Stimulated activated memory B cell treated with anti-CD40 and anti-IgM and Interleukin-4, amounts not matched to agents 10 μg/mL and 1 μg/mL and 100 μg/mL, for 72 hours (primary cell): ENCODE measurements at regions not wholly inside any gene's neighbourhood (a gene's known extent, or its start where the extent isn't known, plus 50 kb on each side); places are given as distances from the start of the nearest gene placed in this dataset.

ENCODE experiments used
- ATAC-seq: fragments of 150-1000 bp; cut with Tn5 transposase; 2 replicates; pipeline ENCODE4 v1.10.0; 2021
- H3K27ac Mint-ChIP-seq: one replicate; pipeline ENCODE4 v1.8.0; 2022; ENCODE audit warnings: mild to moderate bottlenecking, mixed read lengths
- H3K27me3 Mint-ChIP-seq: one replicate; pipeline ENCODE4 v1.8.0; 2022; ENCODE audit warnings: mixed read lengths
- H3K36me3 Mint-ChIP-seq: one replicate; pipeline ENCODE4 v1.8.0; 2022; ENCODE audit warnings: mixed read lengths
- H3K4me1 Mint-ChIP-seq: one replicate; pipeline ENCODE4 v1.8.0; 2022; ENCODE audit warnings: mixed read lengths
- H3K4me3 Mint-ChIP-seq: one replicate; pipeline ENCODE4 v1.8.0; 2022; ENCODE audit warnings: mild to moderate bottlenecking, moderate library complexity, mixed read lengths
- H3K9me3 Mint-ChIP-seq: one replicate; pipeline ENCODE4 v1.8.0; 2022; ENCODE audit warnings: mixed read lengths

GRCh38 chr4:8796096-8796495 lies 75.5 kb downstream of the HMX1 start:
- H3K9me3 Mint-ChIP-seq: no peaks in the 10 kb centered on the region
- no peak overlapping the region for H3K4me3 Mint-ChIP-seq
- ATAC-seq: no peak
- no peaks in the 10 kb centered on the region for H3K27me3 Mint-ChIP-seq
- no peaks in the 10 kb centered on the region for H3K4me1 Mint-ChIP-seq
- no peak overlapping the region for H3K27ac Mint-ChIP-seq
- H3K36me3 Mint-ChIP-seq: no peaks in the 10 kb centered on the region

GRCh38 chr4:8795140-8795539 lies 76.5 kb downstream of the HMX1 start:
- H3K4me3 Mint-ChIP-seq: no peak overlapping the region
- no peak overlapping the region for H3K27ac Mint-ChIP-seq
- no peaks in the 10 kb centered on the region for H3K27me3 Mint-ChIP-seq
- no peak for ATAC-seq
- no peaks in the 10 kb centered on the region for H3K9me3 Mint-ChIP-seq
- no peaks in the 10 kb centered on the region for H3K36me3 Mint-ChIP-seq
- H3K4me1 Mint-ChIP-seq: no peaks in the 10 kb centered on the region

- Mint-ChIP-seq H3K36me3 (no peaks in the 10 kb centered on the region), H3K27ac (no peak overlapping the region), H3K27me3 (no peaks in the 10 kb centered on the region), H3K9me3 (no peaks in the 10 kb centered on the region), H3K4me1 (no peaks in the 10 kb centered on the region), H3K4me3 (no peak overlapping the region)
- no peak for ATAC-seq
These were observed 77.1 kb downstream of the HMX1 start for GRCh38 chr4:8794491-8794890.

- no peaks in the 10 kb centered on the region for H3K4me1 Mint-ChIP-seq
- no peaks in the 10 kb centered on the region for H3K27me3 Mint-ChIP-seq
These were observed 78.0 kb downstream of the HMX1 start for GRCh38 chr4:8793571-8794160.

GRCh38 chr4:8792491-8792890 lies 79.1 kb downstream of the HMX1 start:
- Mint-ChIP-seq H3K36me3 (no peaks in the 10 kb centered on the region), H3K27me3 (no peaks in the 10 kb centered on the region), H3K4me1 (no peaks in the 10 kb centered on the region), H3K4me3 (no peak overlapping the region), H3K9me3 (no peaks in the 10 kb centered on the region), H3K27ac (no peak overlapping the region)
- ATAC-seq: no peak

More at GRCh38 chr4:8793571-8794160, 78.0 kb downstream of the HMX1 start:
- H3K9me3 Mint-ChIP-seq: no peaks in the 10 kb centered on the region
- no peaks in the 10 kb centered on the region for H3K36me3 Mint-ChIP-seq
- H3K4me3 Mint-ChIP-seq: no peak overlapping the region
- peak; percentile 24 for ATAC-seq
- no peak overlapping the region for H3K27ac Mint-ChIP-seq

DNA sequence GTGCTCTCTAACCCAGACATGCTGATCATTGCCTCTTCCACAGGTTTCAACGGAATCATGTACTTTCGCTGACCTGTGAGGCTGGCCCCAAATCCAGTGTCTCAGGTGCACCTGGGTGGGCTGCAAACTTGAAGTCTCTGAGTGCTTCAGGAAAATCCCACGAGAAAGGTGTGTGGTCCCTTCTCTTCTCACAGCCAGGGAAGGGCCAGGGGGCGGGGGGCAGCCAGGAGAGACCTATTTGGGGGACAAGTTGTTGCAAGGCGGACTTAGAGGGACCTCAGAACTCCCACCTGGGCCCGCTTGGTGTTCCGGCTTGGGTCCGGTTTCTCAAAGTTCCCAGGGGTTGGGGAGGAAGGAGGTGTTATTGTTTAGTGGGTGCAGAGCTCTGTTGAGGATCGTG lies 80.0 kb downstream of the HMX1 start:
- H3K9me3 Mint-ChIP-seq: no peaks in the 10 kb centered on the region
- no peak overlapping the region for H3K4me3 Mint-ChIP-seq
- no peaks in the 10 kb centered on the region for H3K27me3 Mint-ChIP-seq
- H3K27ac Mint-ChIP-seq: no peak overlapping the region
- H3K4me1 Mint-ChIP-seq: no peaks in the 10 kb centered on the region
- H3K36me3 Mint-ChIP-seq: no peaks in the 10 kb centered on the region
- no peak for ATAC-seq

DNA sequence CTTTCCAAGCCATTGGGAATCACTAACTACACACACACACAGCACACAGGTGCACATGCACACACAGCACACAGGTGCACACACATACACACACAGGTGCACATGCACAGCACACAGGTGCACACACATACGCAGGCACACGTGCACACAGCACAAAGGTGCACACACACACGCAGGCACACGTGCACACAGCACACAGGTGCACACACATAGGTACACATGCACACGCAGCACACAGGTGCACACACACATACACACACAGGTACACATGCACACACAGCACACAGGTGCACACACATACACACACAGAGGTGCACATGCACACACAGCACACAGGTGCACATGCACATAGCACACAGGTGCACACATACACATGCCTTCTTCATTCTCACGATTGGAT lies 80.9 kb downstream of the HMX1 start:
- Mint-ChIP-seq H3K27ac (no peak overlapping the region), H3K4me1 (no peaks in the 10 kb centered on the region), H3K4me3 (no peak overlapping the region), H3K9me3 (no peaks in the 10 kb centered on the region), H3K36me3 (no peaks in the 10 kb centered on the region), H3K27me3 (no peaks in the 10 kb centered on the region)
- ATAC-seq: no peak

- Mint-ChIP-seq H3K36me3 (no peaks in the 10 kb centered on the region), H3K27ac (no peak overlapping the region), H3K4me3 (no peak overlapping the region), H3K27me3 (no peaks in the 10 kb centered on the region), H3K9me3 (no peaks in the 10 kb centered on the region), H3K4me1 (no peaks in the 10 kb centered on the region)
- no peak for ATAC-seq
These were observed 83.5 kb downstream of the HMX1 start for GRCh38 chr4:8788174-8788573.

DNA sequence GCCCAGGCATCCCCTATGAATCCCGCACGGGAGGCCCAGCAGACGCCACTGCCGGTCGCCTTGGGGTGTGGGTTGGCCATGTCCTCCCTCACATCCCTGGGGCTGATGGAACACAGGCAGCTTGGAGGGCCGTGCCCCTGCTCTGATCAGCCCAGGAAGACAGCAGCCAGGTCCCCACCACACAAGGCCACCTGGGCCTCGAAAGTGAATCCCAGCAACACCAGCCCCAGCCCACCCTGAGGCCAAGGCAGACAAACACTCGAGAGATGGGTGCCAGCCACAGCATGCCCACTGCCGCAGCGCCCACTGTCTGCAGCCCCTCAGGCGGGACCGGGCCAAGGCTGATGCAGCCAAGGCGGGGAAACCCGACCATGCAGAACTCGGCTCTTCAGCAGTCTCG lies 85.5 kb downstream of the HMX1 start:
- Mint-ChIP-seq H3K4me3 (no peak overlapping the region), H3K27ac (no peak overlapping the region), H3K4me1 (no peaks in the 10 kb centered on the region), H3K9me3 (no peaks in the 10 kb centered on the region), H3K36me3 (no peaks in the 10 kb centered on the region), H3K27me3 (no peaks in the 10 kb centered on the region)
- ATAC-seq: no peak

- Mint-ChIP-seq H3K27me3 (no peaks in the 10 kb centered on the region), H3K4me3 (no peak overlapping the region), H3K9me3 (no peaks in the 10 kb centered on the region), H3K4me1 (no peaks in the 10 kb centered on the region), H3K27ac (no peak overlapping the region), H3K36me3 (no peaks in the 10 kb centered on the region)
- ATAC-seq: no peak
These were observed 85.9 kb downstream of the HMX1 start for GRCh38 chr4:8785656-8786142.

DNA sequence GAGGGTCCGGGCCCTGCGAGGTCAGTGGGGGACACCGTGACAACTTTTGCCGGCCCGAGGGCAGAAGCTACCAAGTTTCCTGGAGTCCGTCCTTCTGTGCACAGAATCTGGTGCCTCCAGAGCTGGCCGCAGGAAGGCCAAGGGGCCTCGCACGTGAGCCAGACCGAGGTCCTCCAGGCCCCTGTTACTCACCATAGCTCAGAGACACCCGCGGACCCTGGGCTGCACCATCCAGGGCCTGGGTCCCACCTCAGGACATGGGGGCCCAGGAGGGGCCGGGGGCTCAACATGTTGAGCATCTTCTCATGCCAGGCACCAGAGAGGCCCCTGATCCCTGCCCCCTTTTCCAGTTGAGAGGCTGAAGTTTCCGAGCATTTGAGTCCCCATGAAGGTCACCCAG lies 87.9 kb downstream of the HMX1 start:
- H3K27ac Mint-ChIP-seq: no peak overlapping the region
- no peaks in the 10 kb centered on the region for H3K36me3 Mint-ChIP-seq
- ATAC-seq: no peak
- no peaks in the 10 kb centered on the region for H3K27me3 Mint-ChIP-seq
- no peaks in the 10 kb centered on the region for H3K4me1 Mint-ChIP-seq
- no peak overlapping the region for H3K4me3 Mint-ChIP-seq
- no peaks in the 10 kb centered on the region for H3K9me3 Mint-ChIP-seq

GRCh38 chr4:8782135-8782534 lies 89.5 kb downstream of the HMX1 start:
- H3K36me3 Mint-ChIP-seq: no peaks in the 10 kb centered on the region
- H3K4me1 Mint-ChIP-seq: no peaks in the 10 kb centered on the region

DNA sequence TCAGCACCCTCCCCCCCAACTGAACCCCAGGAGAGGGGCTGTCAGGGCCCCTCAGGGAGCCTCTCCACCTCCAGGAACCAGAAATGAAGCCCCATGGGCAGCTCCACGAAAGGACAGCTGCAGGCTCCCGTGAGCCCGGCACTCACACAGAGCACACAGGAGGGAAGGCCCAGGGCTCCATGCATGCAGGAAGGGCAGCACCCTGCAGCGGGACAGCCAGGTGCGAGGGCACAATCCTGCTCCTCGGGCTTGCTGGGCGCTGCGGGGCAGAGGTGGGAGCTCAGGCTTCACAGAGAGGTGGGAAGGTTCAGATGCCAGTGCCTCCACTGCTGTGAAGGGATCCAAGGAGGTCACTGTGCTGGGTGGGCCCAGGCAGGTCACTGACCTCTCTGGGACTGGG lies 90.0 kb downstream of the HMX1 start:
- ATAC-seq: no peak
- Mint-ChIP-seq H3K27ac (no peak overlapping the region), H3K36me3 (no peaks in the 10 kb centered on the region), H3K9me3 (no peaks in the 10 kb centered on the region), H3K27me3 (no peaks in the 10 kb centered on the region), H3K4me3 (no peak overlapping the region), H3K4me1 (no peaks in the 10 kb centered on the region)

More at GRCh38 chr4:8782135-8782534, 89.5 kb downstream of the HMX1 start:
- Mint-ChIP-seq H3K4me3 (no peak overlapping the region), H3K27me3 (no peaks in the 10 kb centered on the region), H3K27ac (no peak overlapping the region), H3K9me3 (no peaks in the 10 kb centered on the region)
- no peak for ATAC-seq

DNA sequence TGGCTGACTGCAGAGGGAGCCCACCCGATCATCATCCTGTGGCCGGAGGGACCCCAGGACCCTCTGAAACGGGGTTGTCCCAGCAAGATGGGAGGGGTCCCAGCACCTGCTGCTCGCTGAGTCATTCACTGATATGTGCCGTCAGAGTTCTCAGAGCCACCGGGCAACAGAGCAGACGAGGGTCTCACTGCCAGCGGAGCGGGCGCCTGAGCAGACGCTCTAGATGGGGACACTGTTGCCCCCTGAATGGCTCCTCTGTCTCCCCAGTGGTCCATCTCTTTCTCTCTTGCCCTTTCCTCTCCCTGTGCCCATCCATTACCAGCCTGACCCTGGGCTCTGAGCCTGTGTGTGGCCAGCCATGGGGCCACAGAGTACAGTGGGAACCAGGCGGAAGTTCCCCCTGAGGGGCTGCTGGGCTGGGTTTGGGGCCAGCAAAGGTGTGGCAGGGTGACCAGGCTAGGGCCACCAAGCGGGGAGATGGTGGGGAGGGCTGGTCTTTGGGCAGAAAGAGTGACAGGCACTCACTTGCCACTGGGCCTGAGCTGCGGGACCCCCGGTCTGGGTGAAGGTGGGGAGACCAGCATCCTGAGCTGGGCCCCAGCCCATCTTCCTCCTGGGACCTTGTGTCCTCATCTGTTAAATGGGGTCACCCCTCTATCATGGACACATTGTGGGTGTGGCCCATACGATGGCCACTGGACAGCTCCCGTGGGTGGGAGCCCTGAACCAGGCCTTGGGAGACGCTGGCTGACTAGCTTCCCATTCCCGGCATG lies 90.9 kb downstream of the HMX1 start:
- H3K4me1 Mint-ChIP-seq: no peaks in the 10 kb centered on the region
- no peak overlapping the region for H3K4me3 Mint-ChIP-seq
- no peak overlapping the region for H3K27ac Mint-ChIP-seq
- H3K36me3 Mint-ChIP-seq: no peaks in the 10 kb centered on the region
- no peaks in the 10 kb centered on the region for H3K27me3 Mint-ChIP-seq
- H3K9me3 Mint-ChIP-seq: no peaks in the 10 kb centered on the region
- ATAC-seq: no peak

DNA sequence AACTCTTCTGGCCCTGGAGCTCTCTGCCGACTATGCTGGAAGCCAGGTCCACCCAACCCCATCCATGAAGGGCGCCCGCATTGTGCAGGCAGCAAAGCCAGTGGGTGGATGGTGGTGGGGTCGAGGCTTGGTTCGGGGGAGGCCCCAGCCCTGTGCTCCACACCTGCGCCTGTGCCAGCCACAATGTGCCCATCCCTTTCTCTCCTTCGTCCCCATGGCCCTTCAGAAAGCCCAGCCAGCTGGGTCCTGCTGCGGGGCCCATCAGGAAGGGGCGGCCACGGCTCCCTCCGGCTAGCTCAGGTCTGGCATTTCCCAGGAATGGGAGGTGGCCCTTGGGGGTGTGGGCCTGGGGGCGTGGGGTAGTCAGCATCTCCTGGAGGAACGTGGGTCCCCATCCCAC lies 91.6 kb downstream of the HMX1 start:
- ATAC-seq: no peak
- Mint-ChIP-seq H3K4me1 (no peaks in the 10 kb centered on the region), H3K27ac (no peak overlapping the region), H3K36me3 (no peaks in the 10 kb centered on the region), H3K9me3 (no peaks in the 10 kb centered on the region), H3K27me3 (no peaks in the 10 kb centered on the region), H3K4me3 (no peak overlapping the region)

GRCh38 chr4:8779490-8779932 lies 92.1 kb downstream of the HMX1 start:
- H3K36me3 Mint-ChIP-seq: no peaks in the 10 kb centered on the region
- no peaks in the 10 kb centered on the region for H3K9me3 Mint-ChIP-seq
- H3K27me3 Mint-ChIP-seq: no peaks in the 10 kb centered on the region
- no peaks in the 10 kb centered on the region for H3K4me1 Mint-ChIP-seq
- no peak overlapping the region for H3K4me3 Mint-ChIP-seq
- no peak for ATAC-seq
- no peak overlapping the region for H3K27ac Mint-ChIP-seq
